ENCODE measurements at regions not wholly inside any gene's neighbourhood (a gene's known extent, or its start where the extent isn't known, plus 50 kb on each side); places are given as distances from the start of the nearest gene placed in this dataset.

GRCh38 chr6:146923205-146923833, 280.9 kb upstream of the STXBP5 start:
- no peak for DNase-seq (ENCODE audit: low spot score)
- Histone ChIP-seq H2AFZ (no peak overlapping the region), H3K27ac (no peak overlapping the region), H3K9me3 (ENCODE audit: low read depth) (no peaks in the 10 kb centered on the region), H3K79me2 (no peaks in the 10 kb centered on the region), H4K20me1 (ENCODE audit: insufficient read depth, poor library complexity, severe bottlenecking) (no peaks in the 10 kb centered on the region), H3K27me3 (no peaks in the 10 kb centered on the region), H3K4me3 (no peak overlapping the region), H3K9me2 (replicated peaks; ENCODE audit: insufficient read depth) (no peaks in the 10 kb centered on the region), H3K4me2 (no peak overlapping the region), H3K4me1 (ENCODE audit: insufficient read depth) (no peaks in the 10 kb centered on the region), H3K36me3 (replicated peaks; ENCODE audit: insufficient read depth, low read depth) (no peaks in the 10 kb centered on the region)
- WGBS (ENCODE audit: low lambda C conversion rate, missing lambda C conversion rate), result 77% methylated on average over 2 of the region's 2 CpGs
- TF ChIP-seq CTCF (IDR thresholded peaks at IDR 0.05; ENCODE audit: poor library complexity), result no peak
- no peak for TF ChIP-seq EZH2 (IDR thresholded peaks at IDR 0.05; ENCODE audit: borderline replicate concordance)
- no peak for TF ChIP-seq EZH2phosphoT487 (IDR thresholded peaks at IDR 0.05; ENCODE audit: low read depth, severe bottlenecking, unreplicated experiment)

GRCh38 chr6:146925846-146926245, 278.4 kb upstream of the STXBP5 start:
- Histone ChIP-seq H3K9me3 (ENCODE audit: low read depth) (no peaks in the 10 kb centered on the region), H3K79me2 (no peaks in the 10 kb centered on the region), H3K27me3 (no peaks in the 10 kb centered on the region), H3K36me3 (replicated peaks; ENCODE audit: insufficient read depth, low read depth) (no peaks in the 10 kb centered on the region), H4K20me1 (ENCODE audit: insufficient read depth, poor library complexity, severe bottlenecking) (no peaks in the 10 kb centered on the region), H3K27ac (no peak overlapping the region), H3K4me3 (no peak overlapping the region), H2AFZ (no peak overlapping the region), H3K4me2 (no peak overlapping the region), H3K4me1 (ENCODE audit: insufficient read depth) (no peaks in the 10 kb centered on the region), H3K9me2 (replicated peaks; ENCODE audit: insufficient read depth) (no peaks in the 10 kb centered on the region)
- 97% methylated on average over 3 of the region's 3 CpGs for WGBS (ENCODE audit: low lambda C conversion rate, missing lambda C conversion rate)
- DNase-seq (ENCODE audit: low spot score), result no peak
- TF ChIP-seq EZH2phosphoT487 (IDR thresholded peaks at IDR 0.05; ENCODE audit: low read depth, severe bottlenecking, unreplicated experiment), result no peak
- no peak for TF ChIP-seq EZH2 (IDR thresholded peaks at IDR 0.05; ENCODE audit: borderline replicate concordance)
- TF ChIP-seq CTCF (IDR thresholded peaks at IDR 0.05; ENCODE audit: poor library complexity), result no peak

DNA sequence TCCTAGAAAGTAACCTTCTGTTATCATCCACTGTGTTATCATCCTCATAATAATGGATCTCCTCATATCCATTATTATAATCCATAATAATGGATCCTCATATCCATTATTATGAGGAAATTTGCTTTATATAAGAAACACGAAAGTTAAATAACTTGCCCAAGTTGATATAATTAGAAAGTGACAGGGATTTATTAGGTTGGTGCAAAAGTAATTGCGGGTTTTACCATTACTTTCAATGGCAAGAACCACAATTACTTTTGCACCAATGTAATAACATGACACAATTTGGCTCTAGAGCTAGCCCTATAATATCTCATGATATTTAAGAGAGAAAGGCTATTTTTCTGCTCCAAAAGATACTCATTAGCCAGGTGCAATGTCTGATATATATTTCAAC, 275.7 kb upstream of the STXBP5 start:
- 95% methylated on average over 2 of the region's 2 CpGs for WGBS (ENCODE audit: low lambda C conversion rate, missing lambda C conversion rate)
- DNase-seq (ENCODE audit: low spot score), result no peak
- H3K4me3 ChIP-seq, result no peak overlapping the region

More for the DNA sequence above, 275.7 kb upstream of the STXBP5 start:
- Histone ChIP-seq H3K9me2 (replicated peaks; ENCODE audit: insufficient read depth) (no peaks in the 10 kb centered on the region), H3K79me2 (no peaks in the 10 kb centered on the region), H3K4me1 (ENCODE audit: insufficient read depth) (no peaks in the 10 kb centered on the region), H3K27ac (no peak overlapping the region), H3K9me3 (ENCODE audit: low read depth) (no peaks in the 10 kb centered on the region), H3K4me2 (no peak overlapping the region), H4K20me1 (ENCODE audit: insufficient read depth, poor library complexity, severe bottlenecking) (no peaks in the 10 kb centered on the region), H3K36me3 (replicated peaks; ENCODE audit: insufficient read depth, low read depth) (no peaks in the 10 kb centered on the region), H2AFZ (no peak overlapping the region), H3K27me3 (no peaks in the 10 kb centered on the region)
- TF ChIP-seq EZH2 (IDR thresholded peaks at IDR 0.05; ENCODE audit: borderline replicate concordance) (no peak), CTCF (IDR thresholded peaks at IDR 0.05; ENCODE audit: poor library complexity) (no peak), EZH2phosphoT487 (IDR thresholded peaks at IDR 0.05; ENCODE audit: low read depth, severe bottlenecking, unreplicated experiment) (no peak)

Data from hepatocyte (in vitro differentiated cells).